Fibroblast of pulmonary artery (primary cell): ENCODE measurements at regions not wholly inside any gene's neighbourhood (a gene's known extent, or its start where the extent isn't known, plus 50 kb on each side); places are given as distances from the start of the nearest gene placed in this dataset.
A peak's percentile ranks its signal among the peaks of the same experiment; 100 is the strongest.

ENCODE experiments used
- DNase-seq: peaks from one replicate; pipeline ENCODE4 v3.0.0-alpha.2; 2010; ENCODE audit warnings: low read depth
- H3K4me3 ChIP-seq: replicated peaks from 2 replicates; pipeline ENCODE4 v1.5.1; 2011; ENCODE audit warnings: low read depth, mild to moderate bottlenecking, control low read depth, low read length, moderate library complexity
- TF ChIP-seq, protein P1 (sequence below): IDR thresholded peaks from 2 replicates; pipeline ENCODE4 v1.5.1; 2011; ENCODE audit warnings: mild to moderate bottlenecking, control low read depth, low read length, inconsistent platforms; ENCODE audit errors: missing control alignments

DNA sequence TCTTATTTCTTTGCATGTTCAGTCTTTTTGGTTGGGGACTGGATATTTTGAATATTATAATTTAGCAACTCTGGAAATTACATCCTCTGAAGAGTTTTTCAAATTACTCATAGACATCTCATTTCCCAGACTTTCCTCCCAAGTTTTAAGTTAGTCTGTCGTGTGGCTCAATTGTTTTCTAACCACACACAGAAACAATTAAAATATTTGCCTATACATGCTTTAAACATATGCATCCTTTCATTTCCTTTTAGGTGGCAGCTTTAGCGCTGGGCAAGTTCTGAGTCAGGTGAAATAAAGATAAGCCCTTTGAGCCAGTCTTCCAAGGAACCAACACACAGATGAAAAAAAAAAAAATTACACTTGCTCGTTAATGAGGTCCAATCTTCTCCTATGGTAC lies 307.0 kb upstream of the SPOCK3 start:
- no peak for DNase-seq
- no peak overlapping the region for H3K4me3 ChIP-seq
- TF ChIP-seq, protein P1, sequence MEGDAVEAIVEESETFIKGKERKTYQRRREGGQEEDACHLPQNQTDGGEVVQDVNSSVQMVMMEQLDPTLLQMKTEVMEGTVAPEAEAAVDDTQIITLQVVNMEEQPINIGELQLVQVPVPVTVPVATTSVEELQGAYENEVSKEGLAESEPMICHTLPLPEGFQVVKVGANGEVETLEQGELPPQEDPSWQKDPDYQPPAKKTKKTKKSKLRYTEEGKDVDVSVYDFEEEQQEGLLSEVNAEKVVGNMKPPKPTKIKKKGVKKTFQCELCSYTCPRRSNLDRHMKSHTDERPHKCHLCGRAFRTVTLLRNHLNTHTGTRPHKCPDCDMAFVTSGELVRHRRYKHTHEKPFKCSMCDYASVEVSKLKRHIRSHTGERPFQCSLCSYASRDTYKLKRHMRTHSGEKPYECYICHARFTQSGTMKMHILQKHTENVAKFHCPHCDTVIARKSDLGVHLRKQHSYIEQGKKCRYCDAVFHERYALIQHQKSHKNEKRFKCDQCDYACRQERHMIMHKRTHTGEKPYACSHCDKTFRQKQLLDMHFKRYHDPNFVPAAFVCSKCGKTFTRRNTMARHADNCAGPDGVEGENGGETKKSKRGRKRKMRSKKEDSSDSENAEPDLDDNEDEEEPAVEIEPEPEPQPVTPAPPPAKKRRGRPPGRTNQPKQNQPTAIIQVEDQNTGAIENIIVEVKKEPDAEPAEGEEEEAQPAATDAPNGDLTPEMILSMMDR = no peak

DNA sequence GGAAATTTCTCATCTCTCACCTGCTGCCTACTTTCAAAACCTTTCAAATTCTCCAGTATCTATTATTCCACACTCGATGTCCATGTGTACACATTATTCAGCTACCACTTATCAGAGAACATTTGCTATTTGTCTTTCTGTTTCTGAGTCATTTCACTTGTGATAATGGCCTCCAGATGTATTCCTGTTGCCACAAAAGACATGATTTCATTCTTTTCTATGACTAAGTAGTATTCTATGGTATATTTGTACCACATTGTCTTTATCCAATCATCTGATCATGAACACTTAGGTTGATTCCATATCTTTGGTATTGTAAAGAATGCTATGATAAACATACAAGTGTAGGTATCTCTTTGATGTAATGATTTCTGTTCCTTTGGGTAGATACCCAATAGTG lies 310.1 kb upstream of the SPOCK3 start:
- no peak overlapping the region for H3K4me3 ChIP-seq
- no peak for DNase-seq
- TF ChIP-seq, protein P1 = no peak

- H3K4me3 ChIP-seq = no peak overlapping the region
- TF ChIP-seq, protein P1 = no peak
- no peak for DNase-seq
Observed at GRCh38 chr4:167550021-167550420, 315.7 kb upstream of the SPOCK3 start.

DNA sequence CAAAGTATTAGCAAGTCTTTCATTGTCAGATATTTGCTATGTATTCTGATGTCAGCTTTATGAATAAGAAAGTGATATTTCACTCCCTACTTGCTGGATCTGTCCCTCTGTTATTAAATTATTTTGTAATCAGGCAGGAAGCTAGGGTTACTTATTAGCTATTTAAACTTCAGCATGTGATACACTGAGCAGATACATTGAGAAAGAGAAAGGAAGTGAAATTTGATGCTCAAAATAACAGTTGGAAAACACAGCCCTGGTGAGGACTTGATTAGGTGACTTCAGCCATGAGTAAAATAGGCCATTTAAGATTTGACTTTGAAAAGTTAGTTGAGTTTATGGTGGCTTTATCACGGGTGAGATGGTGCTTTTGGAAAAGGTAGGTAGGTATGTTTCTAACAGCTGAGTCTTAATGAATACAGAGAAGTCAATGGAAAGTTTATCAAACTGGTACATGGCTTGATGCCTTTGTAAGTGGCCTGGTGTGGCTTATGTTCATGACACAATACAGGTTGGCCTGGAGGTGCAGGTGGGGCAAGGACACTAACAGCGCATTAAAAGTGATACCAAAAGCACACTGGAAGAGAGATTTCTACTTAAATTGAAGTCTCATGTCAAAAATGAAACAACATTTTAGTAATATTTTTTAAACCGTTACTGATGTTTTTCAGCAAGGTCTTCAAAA lies 321.2 kb upstream of the SPOCK3 start:
- TF ChIP-seq, protein P1 = no peak
- no peak overlapping the region for H3K4me3 ChIP-seq
- peak; percentile 41 for DNase-seq

- H3K4me3 ChIP-seq = no peak overlapping the region
- TF ChIP-seq, protein P1 = no peak
- DNase-seq = no peak
Observed at GRCh38 chr4:167578906-167579305, 344.6 kb upstream of the SPOCK3 start.

DNA sequence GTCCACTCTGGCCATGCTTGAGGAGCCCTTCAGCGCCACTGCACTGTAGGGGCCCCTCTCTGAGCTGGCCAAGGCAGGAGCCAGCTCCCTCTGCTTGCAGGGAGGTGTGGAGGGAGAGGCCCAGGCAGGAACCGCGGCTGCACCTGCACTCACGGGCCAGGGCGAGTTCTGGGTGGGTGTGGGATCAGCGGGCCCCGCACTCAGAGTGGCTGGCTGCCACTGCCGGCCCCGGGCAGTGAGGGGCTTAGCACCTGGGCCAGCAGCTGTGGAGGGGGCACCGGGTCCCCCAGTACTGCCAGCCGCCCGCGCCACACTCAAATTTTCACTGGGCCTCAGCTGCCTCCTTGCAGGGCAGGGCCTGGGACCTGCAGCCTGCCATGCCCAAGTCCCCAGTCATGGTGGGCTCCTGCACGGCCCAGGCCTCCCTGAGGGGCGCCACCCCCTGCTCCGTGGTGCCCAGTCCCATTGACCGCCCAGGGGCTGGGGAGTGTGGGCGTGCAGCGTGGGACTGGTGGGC lies 347.2 kb upstream of the SPOCK3 start:
- TF ChIP-seq, protein P1 = no peak
- DNase-seq = no peak

GRCh38 chr4:167587361-167587760 lies 353.1 kb upstream of the SPOCK3 start:
- TF ChIP-seq, protein P1 = no peak
- DNase-seq = no peak

More for the DNA sequence above, 347.2 kb upstream of the SPOCK3 start:
- no peak overlapping the region for H3K4me3 ChIP-seq

More at GRCh38 chr4:167587361-167587760, 353.1 kb upstream of the SPOCK3 start:
- H3K4me3 ChIP-seq = no peak overlapping the region
